Activated CD8-positive, alpha-beta memory T cell treated with anti-CD3 and anti-CD28 coated beads, Interleukin-2, amount 50 U/mL, for 48 hours (primary cell): ENCODE measurements at regions not wholly inside any gene's neighbourhood (a gene's known extent, or its start where the extent isn't known, plus 50 kb on each side); places are given as distances from the start of the nearest gene placed in this dataset.

Source experiments
- DNase-seq: peaks from one replicate; pipeline ENCODE4 v3.0.0-alpha.2; 2020

DNA sequence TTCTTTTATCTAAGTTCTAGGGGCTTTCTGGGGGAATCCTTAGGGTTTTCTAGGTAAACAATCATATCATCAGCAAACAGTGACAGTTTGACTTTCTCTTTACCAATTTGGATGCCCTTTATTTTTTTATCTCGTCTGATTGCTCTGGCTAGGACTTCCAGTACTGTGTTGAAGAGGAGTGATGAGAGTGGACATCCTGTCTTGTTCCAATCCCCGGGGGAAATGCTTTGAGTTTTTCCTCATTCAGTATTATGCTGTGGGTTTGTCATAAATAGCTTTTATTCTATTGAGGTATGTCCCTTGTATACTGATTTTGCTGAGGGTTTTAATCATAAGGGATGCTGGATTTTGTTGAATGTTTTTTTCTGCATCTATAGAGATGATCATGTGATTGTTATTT, 549.5 kb downstream of the EPHA4 start:
- DNase-seq: no peak

DNA sequence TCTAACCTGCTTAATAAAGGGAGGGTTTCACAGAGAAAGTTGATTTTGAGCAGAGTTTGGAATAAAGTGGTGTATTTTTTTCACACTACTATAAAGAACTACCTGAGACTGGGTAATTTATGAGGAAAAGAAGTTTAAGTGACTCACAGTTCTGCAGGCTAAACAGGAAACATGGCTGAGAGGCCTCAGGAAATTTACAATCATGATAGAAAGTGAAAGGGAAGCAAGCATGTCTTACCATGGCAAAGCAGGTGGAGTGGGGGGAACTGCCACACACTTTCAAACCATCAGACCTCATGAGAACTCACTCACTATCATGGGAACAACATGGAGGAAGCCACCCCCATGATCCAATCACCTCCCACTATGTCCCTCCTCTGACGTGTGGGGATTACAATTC, 546.7 kb downstream of the EPHA4 start:
- DNase-seq: no peak

GRCh38 chr2:221034026-221034701, 537.9 kb downstream of the EPHA4 start:
- DNase-seq: no peak

- no peak for DNase-seq
These were observed 537.1 kb downstream of the EPHA4 start for GRCh38 chr2:221034973-221035372.

GRCh38 chr2:221042926-221043325, 529.2 kb downstream of the EPHA4 start:
- DNase-seq: no peak

DNA sequence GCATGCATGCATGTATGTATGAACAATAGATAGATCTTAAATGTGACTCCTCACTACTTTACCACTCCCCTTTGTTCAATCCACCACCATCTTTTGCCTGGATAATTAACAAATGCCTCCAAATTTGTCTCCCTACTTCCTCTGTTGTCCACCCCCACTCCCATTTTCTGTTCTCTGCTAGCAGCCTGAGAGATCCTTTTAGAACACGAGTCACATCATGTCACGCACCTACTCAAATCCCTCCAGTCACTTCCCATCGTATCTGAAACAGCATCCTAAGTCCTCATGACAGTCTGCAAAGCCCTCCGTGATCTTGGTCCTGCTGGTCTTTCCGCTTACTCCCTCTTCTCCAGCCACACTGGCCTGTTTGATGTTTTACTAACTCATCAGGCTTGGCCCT, 527.3 kb downstream of the EPHA4 start:
- no peak for DNase-seq

GRCh38 chr2:221050020-221050795, 521.9 kb downstream of the EPHA4 start:
- DNase-seq: no peak

DNA sequence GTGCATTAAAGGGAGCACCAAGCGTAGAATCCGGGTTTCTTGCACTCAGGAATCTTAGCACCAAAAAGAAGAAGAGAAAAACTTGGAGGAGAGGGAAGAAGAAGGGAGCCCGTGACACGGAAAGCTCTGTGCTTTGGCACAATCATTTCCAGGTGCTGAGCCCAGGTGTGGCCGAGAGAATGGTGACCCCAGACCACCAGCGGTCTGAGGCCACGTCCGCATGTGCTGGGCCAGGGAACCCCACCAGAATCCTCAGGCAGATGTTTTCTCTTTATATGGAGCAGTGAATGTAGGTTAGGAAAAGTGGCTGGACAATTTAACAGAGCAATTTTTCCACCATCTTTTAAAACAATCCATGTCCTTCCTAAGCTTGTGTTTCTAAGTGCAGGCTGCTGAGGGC, 520.9 kb downstream of the EPHA4 start:
- DNase-seq: no peak

DNA sequence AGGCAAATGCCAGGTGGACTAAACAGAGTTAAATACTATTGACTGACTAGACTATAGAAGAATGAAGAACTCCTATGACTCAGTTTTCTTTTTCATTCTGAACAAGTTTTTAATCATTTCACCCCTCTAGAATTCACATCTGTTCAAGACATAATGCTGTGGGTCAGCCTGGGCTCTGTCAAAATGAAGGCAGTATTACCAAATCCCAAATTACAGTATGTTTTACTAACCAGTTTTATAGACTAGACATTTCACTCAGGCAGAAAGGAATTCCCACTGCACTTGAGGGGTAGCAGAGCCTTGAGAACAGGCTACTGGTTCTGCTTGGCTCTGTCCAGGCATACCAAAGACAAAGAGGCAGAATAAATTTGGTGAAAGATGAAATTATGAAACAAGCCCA, 511.7 kb downstream of the EPHA4 start:
- DNase-seq: no peak

GRCh38 chr2:221063568-221063967, 508.5 kb downstream of the EPHA4 start:
- no peak for DNase-seq

GRCh38 chr2:221064058-221064854, 507.8 kb downstream of the EPHA4 start:
- DNase-seq: no peak

DNA sequence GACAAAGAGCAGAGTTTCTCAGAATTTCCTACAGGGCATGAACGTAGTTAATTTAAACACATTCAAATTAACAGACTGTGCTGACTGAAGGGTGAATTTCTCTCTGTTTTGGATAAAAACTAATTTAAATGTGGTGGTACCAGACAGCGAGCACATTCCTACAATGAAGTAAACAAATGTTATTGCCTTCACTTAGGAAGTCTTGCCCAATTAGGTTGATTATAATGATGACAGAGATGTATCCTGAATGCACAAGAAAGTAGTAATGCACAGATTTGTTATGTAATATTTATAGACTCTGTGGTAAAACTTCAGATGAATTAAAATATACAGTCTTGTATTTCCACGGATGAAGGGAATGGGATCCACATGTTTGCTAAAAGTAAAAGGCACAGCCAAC, 507.2 kb downstream of the EPHA4 start:
- DNase-seq: no peak

DNA sequence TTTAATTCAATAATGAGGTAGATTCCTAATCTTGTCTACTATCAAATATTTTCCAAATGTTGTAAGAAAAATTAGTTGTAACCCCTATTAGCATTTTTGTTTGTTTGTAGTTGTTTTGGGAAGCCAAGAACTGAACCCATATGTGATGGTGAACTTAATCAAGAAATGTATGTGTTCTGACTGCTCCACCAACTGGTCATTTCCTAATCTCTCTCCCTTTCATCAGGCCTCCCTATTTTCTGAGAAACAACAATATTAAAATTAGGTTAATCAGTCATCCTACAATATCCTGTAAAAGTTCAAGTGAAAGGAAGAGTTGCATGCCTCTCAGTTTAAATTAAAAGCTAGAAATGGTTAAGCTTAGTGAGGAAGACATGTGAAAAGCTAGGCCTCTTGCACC, 504.0 kb downstream of the EPHA4 start:
- DNase-seq: no peak

DNA sequence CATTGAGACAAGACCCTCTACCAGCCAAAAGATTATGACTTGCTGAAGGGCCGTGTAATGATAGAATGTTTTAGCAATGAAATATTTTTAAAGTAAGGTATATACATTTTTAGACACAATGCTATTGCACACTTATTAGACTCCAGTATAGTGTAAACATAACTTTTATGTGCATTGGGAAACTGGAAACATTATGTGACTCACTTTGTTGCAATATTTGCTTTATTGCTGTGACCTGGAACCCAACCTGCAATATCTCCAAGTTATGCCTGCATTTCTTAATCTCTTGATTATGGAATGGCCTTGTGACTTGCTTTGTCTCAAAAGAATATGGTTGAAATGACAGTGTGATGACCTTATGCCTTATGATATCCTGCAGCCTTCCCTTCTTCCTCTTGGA, 502.0 kb downstream of the EPHA4 start:
- DNase-seq: no peak

DNA sequence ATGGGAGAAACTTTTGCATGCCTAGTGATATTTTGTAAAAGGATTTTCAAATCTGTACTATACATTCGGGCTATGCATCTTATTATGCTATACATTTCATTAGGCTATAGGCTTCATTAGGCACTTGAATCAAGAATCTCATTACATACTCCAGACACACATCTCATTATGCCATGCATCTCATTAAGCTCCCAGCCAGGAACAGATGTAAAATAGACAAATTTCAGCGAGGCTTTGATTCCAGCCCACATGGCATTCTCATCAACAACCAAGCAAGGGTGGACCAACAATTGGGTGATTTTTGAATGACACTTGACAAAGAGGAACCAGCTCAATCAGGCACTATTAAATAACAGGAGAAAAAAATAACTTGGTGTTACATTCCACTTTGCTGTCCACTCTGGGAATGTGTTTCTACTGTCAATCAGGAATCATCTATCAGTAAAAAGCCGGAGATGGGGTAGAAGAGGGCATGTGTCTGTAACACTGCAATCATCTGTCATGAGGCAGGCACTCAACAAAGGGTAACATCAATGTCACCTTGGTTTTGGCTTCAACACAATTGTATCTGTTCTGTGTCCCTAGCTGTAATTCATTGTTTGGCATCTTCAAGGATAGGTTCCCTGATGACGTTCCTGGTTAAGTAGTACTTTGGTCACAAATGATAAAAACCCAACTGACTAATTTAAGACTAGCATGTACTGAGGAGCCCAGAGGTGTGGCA, 498.6 kb downstream of the EPHA4 start:
- no peak for DNase-seq

DNA sequence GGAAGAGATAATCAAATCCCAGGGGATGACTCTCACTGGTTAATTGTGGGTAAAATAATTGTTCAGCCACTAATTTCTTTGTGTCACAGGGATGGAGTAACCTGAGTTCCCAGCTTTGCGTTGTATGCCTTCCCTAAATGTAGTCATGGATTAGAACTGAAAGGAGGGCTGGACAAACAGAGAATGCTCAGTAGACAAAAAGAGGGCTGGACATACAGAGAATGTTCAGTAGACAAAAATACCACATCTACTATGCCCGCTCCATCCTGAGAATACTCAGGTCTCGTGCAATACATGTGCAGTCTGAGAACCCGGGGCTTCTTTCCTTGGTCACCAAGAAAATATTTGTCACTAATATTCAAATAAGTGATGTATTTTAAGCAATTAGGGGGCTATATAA, 497.9 kb downstream of the EPHA4 start:
- no peak for DNase-seq

DNA sequence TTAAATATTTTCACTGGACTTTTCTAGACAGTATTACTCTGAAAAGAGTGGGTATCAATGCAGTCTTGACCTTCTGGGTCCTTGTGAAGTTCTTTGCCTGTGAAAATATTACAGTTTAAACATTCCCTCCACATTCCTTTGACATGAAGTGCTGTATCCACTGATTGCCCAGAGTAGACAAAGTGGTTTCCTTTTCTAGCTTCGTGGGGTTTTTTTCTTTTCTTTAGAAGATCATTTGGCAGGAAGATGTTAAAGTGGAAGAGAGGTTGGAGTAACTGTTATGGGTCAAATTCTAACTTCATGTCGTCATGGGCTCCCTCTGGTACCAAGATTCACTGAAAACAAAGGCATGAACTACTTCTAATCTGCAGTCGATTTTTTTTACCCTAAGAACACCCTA, 496.9 kb downstream of the EPHA4 start:
- no peak for DNase-seq

DNA sequence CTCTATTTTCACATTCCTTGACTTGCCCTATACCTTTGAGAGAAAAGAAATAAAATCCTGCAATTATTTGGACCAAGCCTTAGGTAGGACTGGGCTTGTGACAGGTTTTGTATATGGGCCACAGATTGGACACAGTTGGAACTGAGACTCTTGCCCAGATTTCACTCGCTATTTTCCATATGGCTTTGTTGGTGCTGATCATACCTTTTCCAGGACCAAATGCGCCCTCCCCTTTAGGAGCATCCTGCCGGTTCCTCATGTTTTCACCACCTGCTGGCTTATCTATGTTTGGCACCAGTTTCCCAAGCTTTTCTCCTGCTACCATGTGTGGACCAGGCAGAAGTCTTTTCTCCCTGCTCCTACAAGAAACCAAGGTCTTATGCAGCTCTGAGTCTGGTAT, 494.9 kb downstream of the EPHA4 start:
- no peak for DNase-seq

- no peak for DNase-seq
These were observed 494.3 kb downstream of the EPHA4 start for GRCh38 chr2:221077799-221078198.

DNA sequence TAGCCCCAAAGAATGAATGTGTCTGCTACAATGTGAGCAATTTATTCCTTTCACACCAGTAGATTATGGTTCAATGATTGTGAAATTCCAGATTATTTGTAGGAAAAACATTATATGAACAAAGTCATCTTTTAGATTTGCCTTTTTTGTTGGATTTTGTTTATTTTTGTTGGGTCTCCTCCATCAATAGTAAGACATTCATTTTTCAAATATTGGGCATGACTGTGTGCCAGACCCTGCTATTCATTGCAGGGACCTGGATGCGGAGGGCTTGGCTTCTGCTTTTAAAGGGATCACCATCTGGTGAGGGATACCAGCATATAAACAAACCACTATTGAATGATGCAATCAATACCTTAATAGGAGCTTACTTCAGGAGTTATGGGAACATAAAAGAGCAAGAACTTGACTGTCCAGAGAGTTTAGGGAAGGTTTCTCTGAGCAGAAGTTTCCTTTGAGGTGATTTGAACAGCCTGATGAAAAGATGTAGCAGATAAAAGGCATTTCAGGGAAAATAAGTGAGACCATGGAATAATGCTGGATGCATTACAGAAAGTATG, 486.7 kb downstream of the EPHA4 start:
- DNase-seq: no peak

- no peak for DNase-seq
These were observed 486.2 kb downstream of the EPHA4 start for GRCh38 chr2:221085936-221086335.

- DNase-seq: no peak
These were observed 484.3 kb downstream of the EPHA4 start for GRCh38 chr2:221087779-221088178.

GRCh38 chr2:221088506-221088905, 483.6 kb downstream of the EPHA4 start:
- no peak for DNase-seq
